ENCODE measurements at regions not wholly inside any gene's neighbourhood (a gene's known extent, or its start where the extent isn't known, plus 50 kb on each side); places are given as distances from the start of the nearest gene placed in this dataset.

- TF ChIP-seq CTCF (IDR thresholded peaks at IDR 0.05) = no peak
- no peak for DNase-seq
- H3K9me3 ChIP-seq = no peaks in the 10 kb centered on the region
- H3K4me3 ChIP-seq = no peak overlapping the region
- ATAC-seq = no peak
- H3K27me3 ChIP-seq = no peaks in the 10 kb centered on the region
- no peaks in the 10 kb centered on the region for H3K4me1 ChIP-seq
- H3K27ac ChIP-seq = no peak overlapping the region
- intact Hi-C loops (cut with DNase I) = no loop called here
- no peaks in the 10 kb centered on the region for H3K36me3 ChIP-seq
These were observed 229.7 kb upstream of the NCAM1 start for GRCh38 chr11:112731538-112731937.

GRCh38 chr11:112732031-112732430 is 229.2 kb upstream of the NCAM1 start:
- ATAC-seq (no peak), DNase-seq (no peak)
- no peaks in the 10 kb centered on the region for H3K9me3 ChIP-seq
- H3K27me3 ChIP-seq = no peaks in the 10 kb centered on the region
- TF ChIP-seq CTCF (IDR thresholded peaks at IDR 0.05) = no peak
- intact Hi-C loops (cut with DNase I) = no loop called here
- no peaks in the 10 kb centered on the region for H3K4me1 ChIP-seq
- H3K36me3 ChIP-seq = no peaks in the 10 kb centered on the region
- no peak overlapping the region for H3K27ac ChIP-seq
- H3K4me3 ChIP-seq = no peak overlapping the region

- no peak for TF ChIP-seq CTCF (IDR thresholded peaks at IDR 0.05)
- peak; percentile 70 for ATAC-seq
These were observed 227.0 kb upstream of the NCAM1 start for GRCh38 chr11:112734207-112734606.

GRCh38 chr11:112735470-112735869 is 225.8 kb upstream of the NCAM1 start:
- TF ChIP-seq CTCF (IDR thresholded peaks at IDR 0.05) = no peak
- Histone ChIP-seq H3K27me3 (no peaks in the 10 kb centered on the region), H3K36me3 (no peaks in the 10 kb centered on the region), H3K4me3 (no peak overlapping the region), H3K4me1 (no peaks in the 10 kb centered on the region), H3K9me3 (no peaks in the 10 kb centered on the region), H3K27ac (no peak overlapping the region)
- DNase-seq = no peak
- intact Hi-C loops (cut with DNase I) = no loop called here
- no peak for ATAC-seq

More at GRCh38 chr11:112734207-112734606, 227.0 kb upstream of the NCAM1 start:
- intact Hi-C loops (cut with DNase I) = no loop called here
- Histone ChIP-seq H3K9me3 (no peaks in the 10 kb centered on the region), H3K4me3 (no peak overlapping the region), H3K36me3 (no peaks in the 10 kb centered on the region), H3K27me3 (no peaks in the 10 kb centered on the region), H3K27ac (no peak overlapping the region), H3K4me1 (no peaks in the 10 kb centered on the region)
- DNase-seq = peak in 2 of 4 donors; percentile 54 to 71

- ATAC-seq (no peak), DNase-seq (no peak)
- Histone ChIP-seq H3K27ac (no peak overlapping the region), H3K4me3 (no peak overlapping the region), H3K27me3 (peaks cover 0 to 13% of the 10 kb centered on the region in 2 donors), H3K4me1 (no peaks in the 10 kb centered on the region), H3K36me3 (no peaks in the 10 kb centered on the region), H3K9me3 (no peaks in the 10 kb centered on the region)
- TF ChIP-seq CTCF (IDR thresholded peaks at IDR 0.05) = no peak
- intact Hi-C loops (cut with DNase I) = no loop called here
These were observed 217.2 kb upstream of the NCAM1 start for GRCh38 chr11:112744041-112744440.
